H9 (cell line): ENCODE measurements at regions not wholly inside any gene's neighbourhood (a gene's known extent, or its start where the extent isn't known, plus 50 kb on each side); places are given as distances from the start of the nearest gene placed in this dataset.

Experiments
- DNase-seq: peaks from one replicate; pipeline ENCODE4 v3.0.0-alpha.2; 2017
- H2AFZ ChIP-seq: one replicate; pipeline ENCODE4 v1.6.1; 2013; ENCODE audit warnings: mild to moderate bottlenecking, low read length, control low read depth, moderate library complexity
- H2AK5ac ChIP-seq: 2 replicates; pipeline ENCODE4 v1.6.1; 2013; ENCODE audit warnings: low read length, control low read depth, mixed read lengths; ENCODE audit not compliant: insufficient read length
- H2BK120ac ChIP-seq: one replicate; pipeline ENCODE4 v1.6.1; 2013; ENCODE audit warnings: low read depth, mild to moderate bottlenecking, low read length, control low read depth, inconsistent platforms; ENCODE audit not compliant: poor library complexity, severe bottlenecking
- H2BK12ac ChIP-seq: 2 replicates; pipeline ENCODE4 v1.6.1; 2013; ENCODE audit warnings: low read length, control low read depth, mixed read lengths, low read depth; ENCODE audit not compliant: insufficient read length
- H2BK15ac ChIP-seq: 2 replicates; pipeline ENCODE4 v1.6.1; 2013; ENCODE audit warnings: low read depth, low read length, control low read depth
- H2BK20ac ChIP-seq: one replicate; pipeline ENCODE4 v1.6.1; 2013; ENCODE audit warnings: low read depth, mild to moderate bottlenecking, low read length, control low read depth, inconsistent platforms; ENCODE audit not compliant: poor library complexity, severe bottlenecking
- H2BK5ac ChIP-seq: 2 replicates; pipeline ENCODE4 v1.6.1; 2013; ENCODE audit warnings: low read length, control low read depth, mixed read lengths; ENCODE audit not compliant: insufficient read length
- H3K14ac ChIP-seq: 2 replicates; pipeline ENCODE4 v1.6.1; 2013; ENCODE audit warnings: low read length, control low read depth; ENCODE audit not compliant: insufficient read depth
- H3K18ac ChIP-seq: 2 replicates; pipeline ENCODE4 v1.6.1; 2013; ENCODE audit warnings: low read depth, mild to moderate bottlenecking, mixed read lengths, low read length, control low read depth; ENCODE audit not compliant: insufficient read length
- H3K23ac ChIP-seq: 2 replicates; pipeline ENCODE4 v1.6.1; 2013; ENCODE audit warnings: low read length, control low read depth, mixed read lengths, low read depth; ENCODE audit not compliant: insufficient read length
- H3K23me2 ChIP-seq: 2 replicates; pipeline ENCODE4 v1.6.1; 2013; ENCODE audit warnings: low read depth, mild to moderate bottlenecking, mixed read lengths, low read length, control low read depth; ENCODE audit not compliant: insufficient read length, poor library complexity, severe bottlenecking
- H3K27ac ChIP-seq: 2 replicates; pipeline ENCODE4 v1.5.1; 2013; ENCODE audit warnings: low read length, control low read depth, mixed read lengths, low read depth; ENCODE audit not compliant: insufficient read length
- H3K27me3 ChIP-seq: 2 replicates; pipeline ENCODE4 v1.6.1; 2013; ENCODE audit warnings: low read length, control low read depth, inconsistent platforms; ENCODE audit not compliant: insufficient read depth
- H3K4ac ChIP-seq: 2 replicates; pipeline ENCODE4 v1.6.1; 2013; ENCODE audit warnings: low read depth, mild to moderate bottlenecking, control low read depth, inconsistent platforms, low read length, moderate library complexity
- H3K4me1 ChIP-seq: 2 replicates; pipeline ENCODE4 v1.6.1; 2013; ENCODE audit warnings: low read length, control low read depth, inconsistent platforms; ENCODE audit not compliant: insufficient read depth
- H3K4me2 ChIP-seq: 2 replicates; pipeline ENCODE4 v1.6.1; 2013; ENCODE audit warnings: low read length, control low read depth, mixed read lengths; ENCODE audit not compliant: insufficient read length, insufficient read depth
- H3K56ac ChIP-seq: 2 replicates; pipeline ENCODE4 v1.6.1; 2013; ENCODE audit warnings: low read depth, mild to moderate bottlenecking, mixed read lengths, low read length, control low read depth; ENCODE audit not compliant: insufficient read length
- H3K79me1 ChIP-seq: 2 replicates; pipeline ENCODE4 v1.6.1; 2013; ENCODE audit warnings: low read depth, mild to moderate bottlenecking, moderate library complexity, low read length, control low read depth, inconsistent platforms; ENCODE audit not compliant: insufficient read depth, poor library complexity, severe bottlenecking
- H3K79me2 ChIP-seq: 2 replicates; pipeline ENCODE4 v1.6.1; 2013; ENCODE audit warnings: low read length, control low read depth, inconsistent platforms; ENCODE audit not compliant: insufficient read depth
- H3K9ac ChIP-seq: 2 replicates; pipeline ENCODE4 v1.6.1; 2013; ENCODE audit warnings: low read length, control low read depth, mixed read lengths; ENCODE audit not compliant: insufficient read length; ENCODE audit errors: extremely low read depth
- H3K9me3 ChIP-seq: one replicate; pipeline ENCODE4 v1.6.1; 2013; ENCODE audit warnings: low read depth, low read length, inconsistent platforms; ENCODE audit not compliant: control insufficient read depth
- H3T11ph ChIP-seq: one replicate; pipeline ENCODE4 v1.6.1; 2013; ENCODE audit warnings: mild to moderate bottlenecking, low read length, control low read depth, inconsistent platforms
- H4K20me1 ChIP-seq: one replicate; pipeline ENCODE4 v1.6.1; 2013; ENCODE audit not compliant: control insufficient read depth, insufficient read length, insufficient read depth
- H4K5ac ChIP-seq: 2 replicates; pipeline ENCODE4 v1.6.1; 2013; ENCODE audit warnings: low read depth, mild to moderate bottlenecking, mixed read lengths, low read length, control low read depth; ENCODE audit not compliant: insufficient read length
- H4K8ac ChIP-seq: replicated peaks from 2 replicates; pipeline ENCODE4 v1.6.1; 2013; ENCODE audit warnings: low read length, control low read depth, mixed read lengths, low read depth; ENCODE audit not compliant: insufficient read length
- H4K91ac ChIP-seq: 2 replicates; pipeline ENCODE4 v1.6.1; 2013; ENCODE audit warnings: low read depth, mild to moderate bottlenecking, moderate library complexity, mixed read lengths, low read length, control low read depth; ENCODE audit not compliant: insufficient read length
- H3K27ac Mint-ChIP-seq, 3 experiments: 2 replicates in 2 of 3; 3 replicates in 1 of 3; pipeline ENCODE4 v1.8.0; 2020 to 2021; ENCODE audit warnings: mixed read lengths in 3 of 3, mild to moderate bottlenecking in 1 of 3, moderate library complexity in 1 of 3
- H3K27me3 Mint-ChIP-seq: 2 replicates; pipeline ENCODE4 v1.8.0; 2021; ENCODE audit warnings: low read depth, mild to moderate bottlenecking, moderate library complexity, mixed read lengths
- H3K36me3 Mint-ChIP-seq, 3 experiments: 2 replicates in 2 of 3; 3 replicates in 1 of 3; pipeline ENCODE4 v1.8.0; 2020 to 2021; ENCODE audit warnings: low read depth in 3 of 3, mixed read lengths in 3 of 3; ENCODE audit not compliant: insufficient read depth in 1 of 3
- H3K4me1 Mint-ChIP-seq, 2 experiments: 2 replicates each; pipeline ENCODE4 v1.8.0; 2020; ENCODE audit warnings: mixed read lengths in 2 of 2
- H3K4me3 Mint-ChIP-seq, 2 experiments: 2 replicates in 1 of 2; 3 replicates in 1 of 2; pipeline ENCODE4 v1.8.0; 2020 to 2021; ENCODE audit warnings: mild to moderate bottlenecking in 2 of 2, mixed read lengths in 2 of 2, moderate library complexity in 1 of 2
- H3K9me3 Mint-ChIP-seq, 2 experiments: 2 replicates in 1 of 2; 3 replicates in 1 of 2; pipeline ENCODE4 v1.8.0; 2020; ENCODE audit warnings: mild to moderate bottlenecking in 2 of 2, mixed read lengths in 2 of 2, moderate library complexity in 1 of 2
- WGBS: extraction: QIAGEN DNeasy Blood & Tissue Kit; methylation state at CpG from one replicate; pipeline ENCODE4 v1.1.7; 2013; ENCODE audit warnings: missing lambda C conversion rate, low lambda C conversion rate, mixed read lengths; ENCODE audit not compliant: insufficient read length; ENCODE audit errors: extremely low coverage; 5-methylcytosine and 5-hydroxymethylcytosine counted together
- TF ChIP-seq, protein P1 (sequence below): fragments of 200-600 bp; sonication (generic); conservative IDR thresholded peaks from 3 replicates; pipeline ENCODE4 v1.8.0; 2021; ENCODE audit warnings: antibody characterized with exemption, mild to moderate bottlenecking

DNA sequence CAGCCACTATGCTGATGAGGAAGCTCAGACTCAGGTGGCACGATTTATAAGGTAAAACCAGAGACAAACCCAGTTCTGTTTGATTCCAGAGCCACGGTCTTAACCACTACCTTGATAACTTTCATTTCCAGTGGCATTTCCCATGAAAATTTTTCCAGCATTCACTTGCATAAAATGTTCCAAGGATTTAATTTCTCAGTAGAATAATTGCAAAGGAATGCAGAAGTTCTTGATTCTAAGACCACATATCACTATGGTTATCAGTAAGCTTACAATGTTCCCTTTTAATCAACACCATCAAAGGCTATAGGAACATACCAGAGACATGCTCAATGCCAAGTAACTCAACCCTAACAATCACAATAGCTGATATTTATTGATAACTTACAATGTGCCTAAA, 306.0 kb upstream of the HS3ST5 start:
- Histone ChIP-seq H3K4me1 (no peaks in the 10 kb centered on the region), H4K20me1 (no peaks in the 10 kb centered on the region), H2BK12ac (no peak overlapping the region), H2AK5ac (no peak overlapping the region), H3K4ac (no peak overlapping the region), H4K8ac (no peak overlapping the region), H3K9me3 (no peaks in the 10 kb centered on the region), H3K4me2 (no peak overlapping the region), H2AFZ (no peak overlapping the region), H3K9ac (no peak overlapping the region), H4K91ac (no peak overlapping the region), H4K5ac (no peak overlapping the region), H3T11ph (no peak overlapping the region), H3K79me2 (no peaks in the 10 kb centered on the region), H3K79me1 (no peaks in the 10 kb centered on the region), H3K23me2 (no peaks in the 10 kb centered on the region), H2BK15ac (no peak overlapping the region), H2BK120ac (no peak overlapping the region), H3K27ac (no peak overlapping the region), H3K56ac (no peak overlapping the region), H3K14ac (no peak overlapping the region), H3K23ac (no peak overlapping the region), H3K27me3 (no peaks in the 10 kb centered on the region), H3K18ac (no peak overlapping the region), H2BK20ac (no peak overlapping the region), H2BK5ac (no peak overlapping the region)
- TF ChIP-seq, protein P1, sequence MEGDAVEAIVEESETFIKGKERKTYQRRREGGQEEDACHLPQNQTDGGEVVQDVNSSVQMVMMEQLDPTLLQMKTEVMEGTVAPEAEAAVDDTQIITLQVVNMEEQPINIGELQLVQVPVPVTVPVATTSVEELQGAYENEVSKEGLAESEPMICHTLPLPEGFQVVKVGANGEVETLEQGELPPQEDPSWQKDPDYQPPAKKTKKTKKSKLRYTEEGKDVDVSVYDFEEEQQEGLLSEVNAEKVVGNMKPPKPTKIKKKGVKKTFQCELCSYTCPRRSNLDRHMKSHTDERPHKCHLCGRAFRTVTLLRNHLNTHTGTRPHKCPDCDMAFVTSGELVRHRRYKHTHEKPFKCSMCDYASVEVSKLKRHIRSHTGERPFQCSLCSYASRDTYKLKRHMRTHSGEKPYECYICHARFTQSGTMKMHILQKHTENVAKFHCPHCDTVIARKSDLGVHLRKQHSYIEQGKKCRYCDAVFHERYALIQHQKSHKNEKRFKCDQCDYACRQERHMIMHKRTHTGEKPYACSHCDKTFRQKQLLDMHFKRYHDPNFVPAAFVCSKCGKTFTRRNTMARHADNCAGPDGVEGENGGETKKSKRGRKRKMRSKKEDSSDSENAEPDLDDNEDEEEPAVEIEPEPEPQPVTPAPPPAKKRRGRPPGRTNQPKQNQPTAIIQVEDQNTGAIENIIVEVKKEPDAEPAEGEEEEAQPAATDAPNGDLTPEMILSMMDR, result no peak
- Mint-ChIP-seq H3K4me3 (no peak overlapping the region), H3K27me3 (no peaks in the 10 kb centered on the region), H3K4me1 (no peaks in the 10 kb centered on the region), H3K9me3 (peaks cover 0 to 2% of the 10 kb centered on the region in 2 experiments; a peak in 1 of 5 replicates), H3K27ac (no peak overlapping the region), H3K36me3 (peaks cover 0 to 4% (median 0%) of the 10 kb centered on the region in 3 experiments; a peak in 2 of 7 replicates)
- DNase-seq, result no peak
- no CpG with 5 or more reads among the region's 2 CpGs for WGBS
